Mesothelial cell of epicardium (in vitro differentiated cells): ENCODE measurements at regions not wholly inside any gene's neighbourhood (a gene's known extent, or its start where the extent isn't known, plus 50 kb on each side); places are given as distances from the start of the nearest gene placed in this dataset.

Experiments
- DNase-seq, 2 experiments: peaks; one replicate each; pipeline ENCODE4 v3.0.0; 2021; ENCODE audit warnings: low spot score in 2 of 2; ENCODE audit not compliant: unreplicated experiment in 2 of 2
- H3K27ac Mint-ChIP-seq: 2 replicates; pipeline ENCODE4 v1.8.0; 2021; ENCODE audit warnings: mixed read lengths
- H3K27me3 Mint-ChIP-seq: 2 replicates; pipeline ENCODE4 v1.8.0; 2021; ENCODE audit warnings: low read depth, mixed read lengths
- H3K36me3 Mint-ChIP-seq: 2 replicates; pipeline ENCODE4 v1.8.0; 2021; ENCODE audit warnings: mixed read lengths
- H3K4me1 Mint-ChIP-seq: 2 replicates; pipeline ENCODE4 v1.8.0; 2021; ENCODE audit warnings: mixed read lengths
- H3K4me3 Mint-ChIP-seq: 2 replicates; pipeline ENCODE4 v1.8.0; 2021; ENCODE audit warnings: mild to moderate bottlenecking, moderate library complexity, mixed read lengths
- H3K9me3 Mint-ChIP-seq: 2 replicates; pipeline ENCODE4 v1.8.0; 2021; ENCODE audit warnings: mixed read lengths
- TF ChIP-seq, protein P1 (sequence below): fragments of 200-600 bp; sonication (generic); IDR thresholded peaks from one replicate; pipeline ENCODE4 v1.5.0; 2021; ENCODE audit warnings: antibody characterized with exemption; ENCODE audit not compliant: unreplicated experiment

DNA sequence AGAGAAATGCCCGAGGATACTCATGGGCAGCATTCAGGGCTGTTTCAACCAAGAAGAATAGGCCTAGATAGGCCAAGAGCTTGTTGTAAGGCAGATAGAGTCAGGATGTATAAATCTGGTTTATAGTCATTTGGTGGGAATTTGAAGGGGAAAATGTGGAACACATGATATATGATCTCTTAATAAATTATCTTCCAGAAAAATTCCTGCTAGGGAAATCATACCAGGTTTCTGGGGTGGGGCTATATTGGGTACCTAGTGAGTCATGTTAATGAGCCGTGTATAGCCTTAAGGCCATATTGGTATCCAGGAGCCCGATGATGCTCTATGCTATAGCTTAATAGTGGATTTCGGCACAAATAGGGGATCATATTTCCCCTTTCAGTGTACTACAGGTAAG lies 51.5 kb upstream of the HTR2A start:
- H3K4me3 Mint-ChIP-seq = no peak overlapping the region
- H3K27ac Mint-ChIP-seq = no peak overlapping the region
- peaks cover 37% of the 10 kb centered on the region for H3K9me3 Mint-ChIP-seq
- no peaks in the 10 kb centered on the region for H3K27me3 Mint-ChIP-seq
- TF ChIP-seq, protein P1, sequence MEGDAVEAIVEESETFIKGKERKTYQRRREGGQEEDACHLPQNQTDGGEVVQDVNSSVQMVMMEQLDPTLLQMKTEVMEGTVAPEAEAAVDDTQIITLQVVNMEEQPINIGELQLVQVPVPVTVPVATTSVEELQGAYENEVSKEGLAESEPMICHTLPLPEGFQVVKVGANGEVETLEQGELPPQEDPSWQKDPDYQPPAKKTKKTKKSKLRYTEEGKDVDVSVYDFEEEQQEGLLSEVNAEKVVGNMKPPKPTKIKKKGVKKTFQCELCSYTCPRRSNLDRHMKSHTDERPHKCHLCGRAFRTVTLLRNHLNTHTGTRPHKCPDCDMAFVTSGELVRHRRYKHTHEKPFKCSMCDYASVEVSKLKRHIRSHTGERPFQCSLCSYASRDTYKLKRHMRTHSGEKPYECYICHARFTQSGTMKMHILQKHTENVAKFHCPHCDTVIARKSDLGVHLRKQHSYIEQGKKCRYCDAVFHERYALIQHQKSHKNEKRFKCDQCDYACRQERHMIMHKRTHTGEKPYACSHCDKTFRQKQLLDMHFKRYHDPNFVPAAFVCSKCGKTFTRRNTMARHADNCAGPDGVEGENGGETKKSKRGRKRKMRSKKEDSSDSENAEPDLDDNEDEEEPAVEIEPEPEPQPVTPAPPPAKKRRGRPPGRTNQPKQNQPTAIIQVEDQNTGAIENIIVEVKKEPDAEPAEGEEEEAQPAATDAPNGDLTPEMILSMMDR = no peak
- H3K36me3 Mint-ChIP-seq = no peaks in the 10 kb centered on the region
- H3K4me1 Mint-ChIP-seq = no peaks in the 10 kb centered on the region
- DNase-seq = no peak

DNA sequence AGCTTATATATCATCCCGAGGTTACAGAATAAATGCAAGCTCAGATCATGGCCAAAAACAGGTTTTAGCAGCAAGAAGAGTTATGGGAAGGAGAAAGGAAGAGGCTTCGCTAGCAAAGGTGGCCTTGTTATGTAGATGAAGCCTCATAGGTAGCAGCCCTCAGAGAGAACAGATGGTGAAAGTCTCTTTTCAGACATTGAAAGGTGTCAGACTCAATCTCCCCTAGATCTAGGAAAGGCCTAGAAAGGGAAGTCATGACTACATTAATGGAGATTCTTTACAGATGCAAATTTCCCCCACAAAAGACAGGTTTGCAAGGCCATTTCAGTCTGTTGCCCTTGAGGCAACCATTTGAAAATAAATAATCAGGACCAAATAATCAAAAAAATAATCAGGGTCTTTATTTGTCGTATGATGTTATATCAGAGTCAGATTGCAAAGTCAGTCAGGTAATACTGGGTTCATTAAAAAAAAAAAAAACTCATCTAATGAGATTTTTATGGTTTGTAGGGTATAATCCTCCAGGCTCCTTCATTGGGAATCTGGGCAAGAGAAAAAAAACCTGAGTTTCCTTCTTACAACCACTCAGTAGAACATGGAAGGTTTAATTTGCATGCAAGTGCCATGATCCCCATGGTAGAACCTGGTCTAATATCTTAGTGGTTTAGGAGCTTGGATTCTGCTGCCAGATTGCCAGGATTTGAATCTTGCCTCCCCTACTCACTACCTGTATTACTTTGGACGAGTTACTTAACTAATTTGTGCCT lies 50.8 kb upstream of the HTR2A start:
- Mint-ChIP-seq H3K4me1 (no peaks in the 10 kb centered on the region), H3K27me3 (no peaks in the 10 kb centered on the region), H3K4me3 (no peak overlapping the region), H3K9me3 (peaks cover 37% of the 10 kb centered on the region), H3K36me3 (no peaks in the 10 kb centered on the region), H3K27ac (no peak overlapping the region)
- no peak for DNase-seq
- TF ChIP-seq, protein P1 = no peak
